GM12878 (cell line): ENCODE measurements at regions not wholly inside any gene's neighbourhood (a gene's known extent, or its start where the extent isn't known, plus 50 kb on each side); places are given as distances from the start of the nearest gene placed in this dataset.

Experiments
- ATAC-seq: fragments of 200-7000 bp; cut with Tn5 transposase; 3 replicates; pipeline ENCODE4 v1.9.1; 2020; ENCODE audit warnings: mild to moderate bottlenecking, moderate library complexity
- BruUV-seq: library from RNA; stranded (reverse); fragments of 400-500 nt; replicated peaks from 2 replicates; lab custom pipeline; 2021; lab: Mats Ljungman, UMichigan
- CTCF ChIA-PET: fragments of 300-600 bp; sonication (Branson Sonifier 250); formaldehyde crosslinking; extraction: SDS; loops from one replicate; lab custom pipeline; 2021; ENCODE audit warnings: inconsistent platforms; lab: Yijun Ruan, JAX
- POLR2A ChIA-PET: fragments of 350-600 bp; formaldehyde crosslinking; extraction: SDS; loops from one replicate; lab custom pipeline; 2021; ENCODE audit warnings: inconsistent platforms; lab: Charles Lee
- RAD21 ChIA-PET: fragments of 300-600 bp; sonication (Branson Sonifier 250); formaldehyde crosslinking; loops from one replicate; lab custom pipeline; 2023; ENCODE audit warnings: antibody characterized with exemption; ENCODE audit not compliant: unreplicated experiment; lab: Charles Lee
- SMC1A ChIA-PET: fragments of 300-600 bp; sonication (Branson Sonifier 250); formaldehyde crosslinking; loops from one replicate; lab custom pipeline; 2023; ENCODE audit not compliant: unreplicated experiment, uncharacterized antibody; lab: Charles Lee
- DNase-seq: peaks from one replicate; pipeline ENCODE4 v3.0.0-alpha.2; 2011; ENCODE audit warnings: low read depth, low spot score
- FAIRE-seq: peaks from 3 replicates; lab custom pipeline; 2011; peaks lifted over from hg19 to GRCh38; lab: Jason Lieb, UNC
- H2AFZ ChIP-seq: 2 replicates; pipeline ENCODE4 v1.6.0; 2011; ENCODE audit warnings: low read depth, low read length, control low read depth; ENCODE audit not compliant: control insufficient read depth
- H3K27ac ChIP-seq: 2 replicates; pipeline ENCODE4 v1.5.1; 2011; ENCODE audit warnings: control low read depth; ENCODE audit not compliant: control insufficient read depth, insufficient read depth
- H3K27me3 ChIP-seq, 2 experiments: replicated peaks in 1 of 2; 2 replicates each; pipeline versions ENCODE4 v1.6.0 to v1.6.1; 2011; ENCODE audit warnings: low read length in 1 of 2; ENCODE audit not compliant: control insufficient read depth in 2 of 2, insufficient read depth in 2 of 2
- H3K36me3 ChIP-seq, 2 experiments: 2 replicates each; pipeline ENCODE4 v1.5.1; 2011; ENCODE audit warnings: low read length in 1 of 2; ENCODE audit not compliant: control insufficient read depth in 2 of 2, insufficient read depth in 2 of 2
- H3K4me1 ChIP-seq: 2 replicates; pipeline ENCODE4 v1.6.1; 2011; ENCODE audit warnings: mild to moderate bottlenecking, low read length, moderate library complexity, mixed read lengths; ENCODE audit not compliant: control insufficient read depth, insufficient read depth
- H3K4me2 ChIP-seq: 2 replicates; pipeline ENCODE4 v1.6.0; 2011; ENCODE audit warnings: control low read depth; ENCODE audit not compliant: control insufficient read depth, insufficient read depth
- H3K4me3 ChIP-seq: fragments of 200-600 bp; sonication (generic); 2 replicates; pipeline ENCODE4 v1.5.1; 2016
- H3K79me2 ChIP-seq: 2 replicates; pipeline ENCODE4 v1.6.0; 2011; ENCODE audit warnings: low read length; ENCODE audit not compliant: control insufficient read depth, insufficient read depth
- H3K9ac ChIP-seq: 2 replicates; pipeline ENCODE4 v1.8.0; 2011; ENCODE audit warnings: low read length, control low read depth, mixed read lengths; ENCODE audit not compliant: control insufficient read depth, insufficient read depth
- H3K9me3 ChIP-seq: replicated peaks from 3 replicates; pipeline ENCODE4 v1.5.1; 2011; ENCODE audit warnings: mild to moderate bottlenecking, low read length; ENCODE audit not compliant: control insufficient read depth, insufficient read depth
- H4K20me1 ChIP-seq: 2 replicates; pipeline ENCODE4 v1.6.0; 2011; ENCODE audit not compliant: control insufficient read depth, insufficient read depth
- MEF2B ChIP-seq: fragments of 450-650 bp; IDR thresholded peaks from 2 replicates; pipeline ENCODE4 v1.6.1; 2018; ENCODE audit warnings: mild to moderate bottlenecking, moderate library complexity; ENCODE audit not compliant: partially characterized antibody, poor library complexity, severe bottlenecking
- NR2C1 ChIP-seq: fragments of 450-650 bp; IDR thresholded peaks from 2 replicates; pipeline ENCODE4 v1.6.1; 2017; ENCODE audit warnings: antibody characterized with exemption, mild to moderate bottlenecking, moderate library complexity
- NRF1 ChIP-seq: conservative IDR thresholded peaks from 2 replicates; pipeline ENCODE4 v1.6.1; 2011; ENCODE audit warnings: mild to moderate bottlenecking, low read depth, low read length, improper control_type of control experiment
- SMAD1 ChIP-seq: fragments of 450-650 bp; IDR thresholded peaks from 2 replicates; pipeline ENCODE4 v1.6.1; 2018; ENCODE audit warnings: mild to moderate bottlenecking, low read depth; ENCODE audit not compliant: partially characterized antibody
- SREBF1 ChIP-seq: IDR thresholded peaks from 2 replicates; pipeline ENCODE4 v1.6.1; 2012; ENCODE audit warnings: mild to moderate bottlenecking, low read length
- WGBS: methylation state at CpG from one replicate; pipeline ENCODE4 v1.1.6; 2016; ENCODE audit warnings: low lambda C conversion rate; ENCODE audit not compliant: insufficient replicate concordance, insufficient coverage; ENCODE audit errors: missing lambda C conversion rate; 5-methylcytosine and 5-hydroxymethylcytosine counted together
- in situ Hi-C: fragments of 300-500 bp; cut with MboI; formaldehyde crosslinking; loops from 9 replicates; pipeline ENCODE4 v1.14.3; 2018; ENCODE audit warnings: mixed read lengths
- intact Hi-C: fragments of 100-400 bp; cut with micrococcal nuclease; formaldehyde crosslinking; loops from one replicate; pipeline ENCODE4 v1.14.2; 2022; ENCODE audit not compliant: unreplicated experiment
- TF ChIP-seq, protein P1 (sequence below): fragments of 450-650 bp; IDR thresholded peaks from 2 replicates; pipeline ENCODE4 v1.6.1; 2017; ENCODE audit warnings: low read depth, mild to moderate bottlenecking, moderate library complexity
- TF ChIP-seq, protein P2 (sequence below): IDR thresholded peaks from 2 replicates; pipeline ENCODE4 v1.6.1; 2011; ENCODE audit warnings: low read depth, low read length, improper control_type of control experiment, borderline replicate concordance
- TF ChIP-seq, protein P3 (sequence below): IDR thresholded peaks from 2 replicates; pipeline ENCODE4 v1.6.1; 2012; ENCODE audit warnings: improper control_type of control experiment, low read depth, low read length; ENCODE audit not compliant: insufficient replicate concordance

- DNase-seq = no peak
- no peak for TF ChIP-seq MEF2B
- ChIA-PET RAD21 (interaction anchor here (3.3 kb wide), 1 partner anchor 1095 kb away, joined by 19 read pairs; no protein-coding TSS in a partner anchor), CTCF (interaction anchor here (3.9 kb wide), 1 partner anchor 1095 kb away, joined by 29 read pairs; the partner anchor contains the start of gene BASP1), SMC1A (interaction anchor here (1.1 kb wide), 1 partner anchor 1096 kb away, joined by 7 read pairs; no protein-coding TSS in a partner anchor), POLR2A (interaction anchor here (1.2 kb wide), 1 partner anchor 1095 kb away, joined by 3 read pairs; no protein-coding TSS in a partner anchor)
- no TSS peak for BruUV-seq
- Histone ChIP-seq H4K20me1 (no peaks in the 10 kb centered on the region), H3K9me3 (no peaks in the 10 kb centered on the region), H3K9ac (no peak overlapping the region), H3K4me2 (no peak overlapping the region), H3K4me1 (no peaks in the 10 kb centered on the region), H3K27me3 (no peaks in the 10 kb centered on the region), H3K27ac (no peak overlapping the region), H3K79me2 (no peaks in the 10 kb centered on the region), H3K36me3 (no peaks in the 10 kb centered on the region), H2AFZ (no peak overlapping the region), H3K4me3 (no peak overlapping the region)
- 9% methylated on average over 3 of the region's 3 CpGs for WGBS
- intact Hi-C loops (no loop called here), in situ Hi-C loops (loop anchor here (25.0 kb wide), 1 partner anchor 1524 kb away; no protein-coding TSS in a partner anchor)
- ATAC-seq = no peak
- FAIRE-seq = no peak
These were observed 677.0 kb downstream of the TAF11L14 start for GRCh38 chr5:18311266-18311665.

- H3K9me3 ChIP-seq = no peaks in the 10 kb centered on the region
- no peaks in the 10 kb centered on the region for H4K20me1 ChIP-seq
- H2AFZ ChIP-seq = no peak overlapping the region
- BruUV-seq = no TSS peak
- in situ Hi-C loops (loop anchor here (25.0 kb wide), 1 partner anchor 1525 kb away; no protein-coding TSS in a partner anchor), intact Hi-C loops (no loop called here)
- WGBS = 17% methylated on average over 1 of the region's 1 CpG
- DNase-seq = no peak
- SMC1A ChIA-PET = no interaction called here
- H3K4me1 ChIP-seq = no peaks in the 10 kb centered on the region
- H3K9ac ChIP-seq = no peak overlapping the region
- H3K4me2 ChIP-seq = no peak overlapping the region
- ATAC-seq = no peak
- POLR2A ChIA-PET = interaction anchor here (1.2 kb wide), 1 partner anchor 1096 kb away, joined by 3 read pairs; no protein-coding TSS in a partner anchor
- no peaks in the 10 kb centered on the region for H3K27me3 ChIP-seq
- no peak for FAIRE-seq
- H3K27ac ChIP-seq = no peak overlapping the region
- H3K36me3 ChIP-seq = no peaks in the 10 kb centered on the region
- RAD21 ChIA-PET = interaction anchor here (3.3 kb wide), 1 partner anchor 1096 kb away, joined by 19 read pairs; no protein-coding TSS in a partner anchor
- CTCF ChIA-PET = interaction anchor here (1.0 to 3.9 kb wide), 2 partner anchors 21 to 1096 kb away, joined by 5 to 29 read pairs; partner anchors contain the start of gene BASP1
- H3K79me2 ChIP-seq = no peaks in the 10 kb centered on the region
- no peak overlapping the region for H3K4me3 ChIP-seq
- no peak for TF ChIP-seq SREBF1
- TF ChIP-seq SMAD1 = no peak
- TF ChIP-seq, protein P1, sequence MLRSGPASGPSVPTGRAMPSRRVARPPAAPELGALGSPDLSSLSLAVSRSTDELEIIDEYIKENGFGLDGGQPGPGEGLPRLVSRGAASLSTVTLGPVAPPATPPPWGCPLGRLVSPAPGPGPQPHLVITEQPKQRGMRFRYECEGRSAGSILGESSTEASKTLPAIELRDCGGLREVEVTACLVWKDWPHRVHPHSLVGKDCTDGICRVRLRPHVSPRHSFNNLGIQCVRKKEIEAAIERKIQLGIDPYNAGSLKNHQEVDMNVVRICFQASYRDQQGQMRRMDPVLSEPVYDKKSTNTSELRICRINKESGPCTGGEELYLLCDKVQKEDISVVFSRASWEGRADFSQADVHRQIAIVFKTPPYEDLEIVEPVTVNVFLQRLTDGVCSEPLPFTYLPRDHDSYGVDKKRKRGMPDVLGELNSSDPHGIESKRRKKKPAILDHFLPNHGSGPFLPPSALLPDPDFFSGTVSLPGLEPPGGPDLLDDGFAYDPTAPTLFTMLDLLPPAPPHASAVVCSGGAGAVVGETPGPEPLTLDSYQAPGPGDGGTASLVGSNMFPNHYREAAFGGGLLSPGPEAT = no peak
- TF ChIP-seq NR2C1 = no peak
- TF ChIP-seq, protein P2, sequence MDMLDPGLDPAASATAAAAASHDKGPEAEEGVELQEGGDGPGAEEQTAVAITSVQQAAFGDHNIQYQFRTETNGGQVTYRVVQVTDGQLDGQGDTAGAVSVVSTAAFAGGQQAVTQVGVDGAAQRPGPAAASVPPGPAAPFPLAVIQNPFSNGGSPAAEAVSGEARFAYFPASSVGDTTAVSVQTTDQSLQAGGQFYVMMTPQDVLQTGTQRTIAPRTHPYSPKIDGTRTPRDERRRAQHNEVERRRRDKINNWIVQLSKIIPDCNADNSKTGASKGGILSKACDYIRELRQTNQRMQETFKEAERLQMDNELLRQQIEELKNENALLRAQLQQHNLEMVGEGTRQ = no peak
- TF ChIP-seq, protein P3, sequence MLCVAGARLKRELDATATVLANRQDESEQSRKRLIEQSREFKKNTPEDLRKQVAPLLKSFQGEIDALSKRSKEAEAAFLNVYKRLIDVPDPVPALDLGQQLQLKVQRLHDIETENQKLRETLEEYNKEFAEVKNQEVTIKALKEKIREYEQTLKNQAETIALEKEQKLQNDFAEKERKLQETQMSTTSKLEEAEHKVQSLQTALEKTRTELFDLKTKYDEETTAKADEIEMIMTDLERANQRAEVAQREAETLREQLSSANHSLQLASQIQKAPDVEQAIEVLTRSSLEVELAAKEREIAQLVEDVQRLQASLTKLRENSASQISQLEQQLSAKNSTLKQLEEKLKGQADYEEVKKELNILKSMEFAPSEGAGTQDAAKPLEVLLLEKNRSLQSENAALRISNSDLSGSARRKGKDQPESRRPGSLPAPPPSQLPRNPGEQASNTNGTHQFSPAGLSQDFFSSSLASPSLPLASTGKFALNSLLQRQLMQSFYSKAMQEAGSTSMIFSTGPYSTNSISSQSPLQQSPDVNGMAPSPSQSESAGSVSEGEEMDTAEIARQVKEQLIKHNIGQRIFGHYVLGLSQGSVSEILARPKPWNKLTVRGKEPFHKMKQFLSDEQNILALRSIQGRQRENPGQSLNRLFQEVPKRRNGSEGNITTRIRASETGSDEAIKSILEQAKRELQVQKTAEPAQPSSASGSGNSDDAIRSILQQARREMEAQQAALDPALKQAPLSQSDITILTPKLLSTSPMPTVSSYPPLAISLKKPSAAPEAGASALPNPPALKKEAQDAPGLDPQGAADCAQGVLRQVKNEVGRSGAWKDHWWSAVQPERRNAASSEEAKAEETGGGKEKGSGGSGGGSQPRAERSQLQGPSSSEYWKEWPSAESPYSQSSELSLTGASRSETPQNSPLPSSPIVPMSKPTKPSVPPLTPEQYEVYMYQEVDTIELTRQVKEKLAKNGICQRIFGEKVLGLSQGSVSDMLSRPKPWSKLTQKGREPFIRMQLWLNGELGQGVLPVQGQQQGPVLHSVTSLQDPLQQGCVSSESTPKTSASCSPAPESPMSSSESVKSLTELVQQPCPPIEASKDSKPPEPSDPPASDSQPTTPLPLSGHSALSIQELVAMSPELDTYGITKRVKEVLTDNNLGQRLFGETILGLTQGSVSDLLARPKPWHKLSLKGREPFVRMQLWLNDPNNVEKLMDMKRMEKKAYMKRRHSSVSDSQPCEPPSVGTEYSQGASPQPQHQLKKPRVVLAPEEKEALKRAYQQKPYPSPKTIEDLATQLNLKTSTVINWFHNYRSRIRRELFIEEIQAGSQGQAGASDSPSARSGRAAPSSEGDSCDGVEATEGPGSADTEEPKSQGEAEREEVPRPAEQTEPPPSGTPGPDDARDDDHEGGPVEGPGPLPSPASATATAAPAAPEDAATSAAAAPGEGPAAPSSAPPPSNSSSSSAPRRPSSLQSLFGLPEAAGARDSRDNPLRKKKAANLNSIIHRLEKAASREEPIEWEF = no peak
- no peak for TF ChIP-seq NRF1
These were observed 677.8 kb downstream of the TAF11L14 start for GRCh38 chr5:18312016-18312415.
